ENCODE measurements at regions not wholly inside any gene's neighbourhood (a gene's known extent, or its start where the extent isn't known, plus 50 kb on each side); places are given as distances from the start of the nearest gene placed in this dataset.

DNA sequence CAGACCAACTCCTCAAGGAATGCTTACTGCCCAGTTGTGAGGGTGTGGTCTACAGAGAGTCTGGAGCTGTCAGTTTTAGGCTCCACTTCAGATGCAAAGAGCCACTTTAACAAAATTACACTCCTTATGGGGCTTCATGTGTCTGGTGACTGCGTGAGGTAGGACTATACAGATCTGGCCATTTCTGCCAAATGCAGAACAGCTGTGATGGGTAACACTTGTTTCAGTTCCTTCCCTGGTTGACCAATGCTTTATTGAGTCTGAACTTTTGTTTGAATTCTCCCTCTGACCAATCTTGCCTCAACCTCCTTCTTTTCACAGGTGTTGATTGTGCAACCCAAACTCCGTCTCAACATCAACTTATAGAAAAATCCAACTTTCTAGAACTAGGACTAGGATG is 181.2 kb downstream of the OMA1 start:
- TF ChIP-seq, protein P1, sequence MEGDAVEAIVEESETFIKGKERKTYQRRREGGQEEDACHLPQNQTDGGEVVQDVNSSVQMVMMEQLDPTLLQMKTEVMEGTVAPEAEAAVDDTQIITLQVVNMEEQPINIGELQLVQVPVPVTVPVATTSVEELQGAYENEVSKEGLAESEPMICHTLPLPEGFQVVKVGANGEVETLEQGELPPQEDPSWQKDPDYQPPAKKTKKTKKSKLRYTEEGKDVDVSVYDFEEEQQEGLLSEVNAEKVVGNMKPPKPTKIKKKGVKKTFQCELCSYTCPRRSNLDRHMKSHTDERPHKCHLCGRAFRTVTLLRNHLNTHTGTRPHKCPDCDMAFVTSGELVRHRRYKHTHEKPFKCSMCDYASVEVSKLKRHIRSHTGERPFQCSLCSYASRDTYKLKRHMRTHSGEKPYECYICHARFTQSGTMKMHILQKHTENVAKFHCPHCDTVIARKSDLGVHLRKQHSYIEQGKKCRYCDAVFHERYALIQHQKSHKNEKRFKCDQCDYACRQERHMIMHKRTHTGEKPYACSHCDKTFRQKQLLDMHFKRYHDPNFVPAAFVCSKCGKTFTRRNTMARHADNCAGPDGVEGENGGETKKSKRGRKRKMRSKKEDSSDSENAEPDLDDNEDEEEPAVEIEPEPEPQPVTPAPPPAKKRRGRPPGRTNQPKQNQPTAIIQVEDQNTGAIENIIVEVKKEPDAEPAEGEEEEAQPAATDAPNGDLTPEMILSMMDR (IDR thresholded peaks at IDR 0.05): no peak
- TF ChIP-seq POLR2A (IDR thresholded peaks at IDR 0.05): no peak
